Activated T-cell treated with anti-CD3 and anti-CD28 coated beads, Interleukin-2, amount 50 U/mL, for 4 hours (primary cell): ENCODE measurements at regions not wholly inside any gene's neighbourhood (a gene's known extent, or its start where the extent isn't known, plus 50 kb on each side); places are given as distances from the start of the nearest gene placed in this dataset.

ENCODE experiments used
- ATAC-seq, 2 donors: fragments of 200-7000 bp; cut with Tn5 transposase; one replicate each; pipeline ENCODE4 v1.10.0; 2021
- DNase-seq: peaks from one replicate; pipeline ENCODE4 v3.0.0-alpha.2; 2020
- H3K27me3 Mint-ChIP-seq: one replicate; pipeline ENCODE4 v1.8.0; 2021; ENCODE audit warnings: low read depth, mixed read lengths
- H3K36me3 Mint-ChIP-seq: one replicate; pipeline ENCODE4 v1.8.0; 2022; ENCODE audit warnings: mixed read lengths; ENCODE audit not compliant: insufficient read depth
- H3K4me1 Mint-ChIP-seq: one replicate; pipeline ENCODE4 v1.8.0; 2021; ENCODE audit warnings: low read depth, mixed read lengths
- H3K4me3 Mint-ChIP-seq: one replicate; pipeline ENCODE4 v1.8.0; 2021; ENCODE audit warnings: mild to moderate bottlenecking, moderate library complexity, mixed read lengths
- H3K9me3 Mint-ChIP-seq: one replicate; pipeline ENCODE4 v1.8.0; 2021; ENCODE audit warnings: mixed read lengths

DNA sequence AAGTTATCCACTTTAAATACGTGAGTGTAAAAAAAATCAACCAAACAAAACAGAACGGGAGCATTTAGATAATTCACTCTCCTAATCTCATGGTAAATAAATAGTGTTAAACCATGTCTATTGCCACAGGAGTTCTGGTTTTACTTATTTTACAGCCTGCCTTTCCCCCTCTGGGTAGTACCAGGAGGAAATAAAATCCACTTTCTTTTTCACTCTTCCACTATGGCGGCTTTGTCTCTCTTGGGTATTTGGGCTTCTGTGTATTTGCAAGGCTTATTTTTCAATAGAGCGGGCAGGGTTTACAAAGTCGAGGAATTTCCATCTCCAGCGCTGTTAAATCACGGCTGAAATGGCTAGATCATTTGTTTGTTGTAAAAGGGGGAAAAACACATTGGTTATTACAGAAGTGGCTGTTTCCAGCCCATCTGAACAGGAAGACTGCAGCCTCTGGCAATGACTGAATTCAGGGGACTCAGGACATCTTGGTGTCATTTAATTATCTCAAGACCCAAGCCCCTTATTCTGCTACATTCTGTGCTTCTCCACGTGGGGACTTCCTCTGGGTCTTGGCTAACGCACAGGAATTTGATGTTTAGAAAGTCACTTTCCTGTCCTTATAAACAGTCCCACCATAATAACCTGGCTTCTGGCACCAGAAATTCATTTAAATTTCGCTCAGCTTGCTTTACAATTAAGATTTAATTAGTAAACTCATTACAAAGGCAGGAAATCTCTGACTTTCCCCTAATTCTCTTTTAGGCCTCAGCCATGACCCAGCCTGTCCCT lies 323.9 kb downstream of the GATA3 start:
- DNase-seq: no peak
- Mint-ChIP-seq H3K4me1 (no peaks in the 10 kb centered on the region), H3K36me3 (no peaks in the 10 kb centered on the region), H3K27me3 (no peaks in the 10 kb centered on the region), H3K9me3 (no peaks in the 10 kb centered on the region), H3K4me3 (no peak overlapping the region)
- no peak for ATAC-seq

DNA sequence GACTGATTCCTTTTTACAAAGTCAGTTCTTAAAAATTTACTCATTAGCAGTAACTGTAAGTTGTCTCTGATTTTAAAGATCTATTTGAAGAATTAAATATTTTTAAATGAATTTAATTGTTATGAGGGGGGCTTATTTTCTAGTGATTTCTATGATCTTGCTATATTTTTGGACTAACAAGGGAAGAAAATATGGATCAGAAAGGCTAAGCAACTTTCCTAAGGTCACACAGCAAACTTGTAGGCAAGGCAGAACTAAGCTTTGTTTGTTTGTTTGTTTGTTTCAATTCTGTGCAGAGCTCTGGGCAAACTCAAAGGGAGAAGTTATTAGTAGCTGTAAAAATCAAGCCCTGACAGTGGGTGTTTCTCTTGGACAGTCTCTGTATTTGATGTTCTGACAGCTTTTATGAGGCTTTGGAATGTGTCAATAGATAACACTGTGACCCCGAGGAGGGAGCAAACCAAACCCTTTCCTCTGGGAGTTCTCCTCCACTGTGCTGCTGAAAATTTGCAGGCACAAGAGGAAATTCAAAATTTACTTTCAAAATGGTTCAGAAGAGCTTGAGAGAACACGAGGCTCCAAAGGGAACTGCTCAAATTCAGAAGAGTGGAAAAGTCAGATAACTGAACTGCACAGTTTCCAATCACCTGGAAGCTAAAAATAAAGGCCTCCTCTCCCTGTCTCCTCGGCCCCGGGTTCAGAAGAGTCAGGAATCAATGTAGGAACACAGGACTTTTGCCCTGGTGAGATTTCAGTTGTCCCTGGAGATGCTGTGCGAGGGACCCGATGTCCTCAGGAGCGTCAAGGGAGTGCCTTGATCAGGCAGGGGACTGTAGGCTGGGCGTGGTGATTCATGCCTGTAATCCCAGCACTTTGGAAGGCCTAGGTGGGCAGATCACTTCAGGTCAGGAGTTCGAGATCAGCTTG lies 325.7 kb downstream of the GATA3 start:
- Mint-ChIP-seq H3K4me3 (no peak overlapping the region), H3K9me3 (no peaks in the 10 kb centered on the region), H3K36me3 (no peaks in the 10 kb centered on the region), H3K4me1 (no peaks in the 10 kb centered on the region), H3K27me3 (no peaks in the 10 kb centered on the region)
- ATAC-seq: no peak
- no peak for DNase-seq

- H3K9me3 Mint-ChIP-seq: peaks cover 1% of the 10 kb centered on the region
- ATAC-seq (no peak), DNase-seq (no peak)
Measured at GRCh38 chr10:8380833-8381496, 326.5 kb downstream of the GATA3 start.

GRCh38 chr10:8386781-8387180 lies 332.3 kb downstream of the GATA3 start:
- H3K36me3 Mint-ChIP-seq: no peaks in the 10 kb centered on the region
- DNase-seq (no peak), ATAC-seq (no peak)
- no peaks in the 10 kb centered on the region for H3K27me3 Mint-ChIP-seq
- no peak overlapping the region for H3K4me3 Mint-ChIP-seq
- H3K4me1 Mint-ChIP-seq: peaks cover 2% of the 10 kb centered on the region
- peaks cover 5% of the 10 kb centered on the region for H3K9me3 Mint-ChIP-seq

More at GRCh38 chr10:8380833-8381496, 326.5 kb downstream of the GATA3 start:
- H3K36me3 Mint-ChIP-seq: no peaks in the 10 kb centered on the region
- H3K4me3 Mint-ChIP-seq: no peak overlapping the region
- no peaks in the 10 kb centered on the region for H3K4me1 Mint-ChIP-seq
- no peaks in the 10 kb centered on the region for H3K27me3 Mint-ChIP-seq

- no peak for DNase-seq
- Mint-ChIP-seq H3K4me1 (peaks cover 2% of the 10 kb centered on the region), H3K27me3 (no peaks in the 10 kb centered on the region), H3K9me3 (peaks cover 5% of the 10 kb centered on the region), H3K4me3 (no peak overlapping the region), H3K36me3 (no peaks in the 10 kb centered on the region)
- no peak for ATAC-seq
Measured at GRCh38 chr10:8389630-8390029, 335.1 kb downstream of the GATA3 start.

DNA sequence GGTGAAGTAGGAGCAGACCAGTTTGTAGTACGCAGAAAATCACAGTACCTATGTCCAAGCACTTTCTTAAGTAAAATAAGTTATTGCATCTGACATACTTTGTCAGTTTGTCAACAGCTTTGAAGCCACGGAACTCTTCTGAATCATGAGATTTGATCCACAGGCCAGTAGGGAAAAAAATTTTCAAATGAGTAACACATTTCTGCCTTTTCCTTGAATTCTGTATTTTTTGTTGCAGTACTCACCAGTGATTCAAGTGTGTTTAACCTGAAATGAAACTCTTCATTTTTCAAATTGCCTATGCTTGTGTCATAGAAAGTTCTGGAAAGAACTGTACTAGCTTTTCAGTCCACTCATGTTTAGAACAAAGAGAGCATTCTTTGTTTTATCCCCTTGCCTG lies 337.7 kb downstream of the GATA3 start:
- no peaks in the 10 kb centered on the region for H3K9me3 Mint-ChIP-seq
- H3K27me3 Mint-ChIP-seq: no peaks in the 10 kb centered on the region
- DNase-seq (no peak), ATAC-seq (no peak)
- peaks cover 13% of the 10 kb centered on the region for H3K4me1 Mint-ChIP-seq
- no peaks in the 10 kb centered on the region for H3K36me3 Mint-ChIP-seq
- H3K4me3 Mint-ChIP-seq: no peak overlapping the region

- H3K4me1 Mint-ChIP-seq: peaks cover 18% of the 10 kb centered on the region
- H3K27me3 Mint-ChIP-seq: no peaks in the 10 kb centered on the region
- H3K36me3 Mint-ChIP-seq: no peaks in the 10 kb centered on the region
- no peak overlapping the region for H3K4me3 Mint-ChIP-seq
- ATAC-seq: no peak
- no peak for DNase-seq
- H3K9me3 Mint-ChIP-seq: no peaks in the 10 kb centered on the region
Measured at GRCh38 chr10:8393531-8393930, 339.0 kb downstream of the GATA3 start.

DNA sequence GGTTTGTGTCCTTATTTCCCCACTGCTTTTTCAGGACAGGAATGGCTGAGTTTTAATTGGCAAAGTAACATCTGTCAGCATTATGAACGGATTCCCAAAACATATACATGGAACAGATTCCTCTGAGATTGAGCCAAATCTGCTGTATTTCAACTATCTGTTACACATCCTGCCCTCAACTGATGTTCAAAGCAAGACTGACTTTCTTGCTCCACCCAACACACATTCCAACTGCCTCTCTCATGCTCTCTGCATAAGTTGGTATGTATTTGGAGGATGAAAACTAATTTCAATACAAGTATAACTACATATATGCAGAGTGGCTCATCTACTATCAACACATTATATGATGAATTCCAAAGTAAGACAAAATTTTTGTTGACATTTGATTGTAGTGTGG lies 342.2 kb downstream of the GATA3 start:
- Mint-ChIP-seq H3K9me3 (no peaks in the 10 kb centered on the region), H3K4me1 (peaks cover 44% of the 10 kb centered on the region), H3K36me3 (no peaks in the 10 kb centered on the region), H3K27me3 (no peaks in the 10 kb centered on the region), H3K4me3 (no peak overlapping the region)
- no peak for DNase-seq
- no peak for ATAC-seq

GRCh38 chr10:8398771-8399170 lies 344.3 kb downstream of the GATA3 start:
- Mint-ChIP-seq H3K4me3 (no peak overlapping the region), H3K27me3 (no peaks in the 10 kb centered on the region), H3K36me3 (no peaks in the 10 kb centered on the region), H3K4me1 (peaks cover 64% of the 10 kb centered on the region), H3K9me3 (no peaks in the 10 kb centered on the region)
- no peak for ATAC-seq
- no peak for DNase-seq

- Mint-ChIP-seq H3K4me3 (no peak overlapping the region), H3K4me1 (peaks cover 76% of the 10 kb centered on the region), H3K36me3 (no peaks in the 10 kb centered on the region), H3K9me3 (no peaks in the 10 kb centered on the region), H3K27me3 (no peaks in the 10 kb centered on the region)
- ATAC-seq: no peak
- DNase-seq: no peak
Measured at GRCh38 chr10:8400151-8400550, 345.7 kb downstream of the GATA3 start.

DNA sequence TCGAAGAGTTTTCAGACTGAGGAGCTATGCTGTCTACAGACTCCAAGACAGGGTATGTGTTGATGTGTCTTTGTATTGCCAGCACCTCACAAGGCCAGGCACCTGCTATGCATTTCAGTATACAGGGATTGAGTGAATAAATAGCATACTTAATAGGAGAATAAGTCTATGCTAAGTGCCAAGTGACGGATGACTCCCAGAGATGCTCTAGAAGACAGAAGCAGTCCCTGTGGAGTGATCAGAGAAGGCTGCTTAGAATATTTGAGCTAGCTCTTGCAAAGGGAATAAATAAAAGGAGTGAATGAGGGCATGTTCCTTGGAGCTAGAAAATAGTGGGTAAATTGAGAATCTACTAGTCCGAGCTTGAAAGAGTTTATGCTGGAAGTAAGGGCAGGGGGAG lies 346.4 kb downstream of the GATA3 start:
- Mint-ChIP-seq H3K4me1 (peaks cover 79% of the 10 kb centered on the region), H3K36me3 (no peaks in the 10 kb centered on the region), H3K9me3 (no peaks in the 10 kb centered on the region), H3K4me3 (no peak overlapping the region), H3K27me3 (no peaks in the 10 kb centered on the region)
- ATAC-seq (no peak), DNase-seq (no peak)

DNA sequence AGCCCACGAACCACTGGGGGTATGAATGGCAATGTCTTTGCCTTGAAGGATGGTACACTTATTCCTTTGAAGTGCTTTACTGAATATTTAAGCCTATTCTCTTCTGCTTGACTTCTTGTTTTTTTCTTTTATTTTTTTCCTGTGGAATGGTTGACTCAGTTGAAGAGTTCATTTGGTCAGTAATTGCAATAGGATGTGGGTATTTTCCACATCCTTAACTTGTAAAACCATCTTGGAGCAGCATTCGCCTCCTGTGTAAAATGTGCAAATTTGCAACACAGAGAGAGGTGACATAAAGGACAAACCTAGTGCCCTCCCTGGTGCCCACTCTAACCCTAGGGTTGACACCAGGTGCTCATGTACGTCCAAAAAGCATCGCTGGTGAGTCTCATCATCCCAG lies 347.0 kb downstream of the GATA3 start:
- no peaks in the 10 kb centered on the region for H3K9me3 Mint-ChIP-seq
- H3K4me3 Mint-ChIP-seq: no peak overlapping the region
- peaks cover 82% of the 10 kb centered on the region for H3K4me1 Mint-ChIP-seq
- H3K27me3 Mint-ChIP-seq: no peaks in the 10 kb centered on the region
- ATAC-seq (no peak), DNase-seq (no peak)
- no peaks in the 10 kb centered on the region for H3K36me3 Mint-ChIP-seq

DNA sequence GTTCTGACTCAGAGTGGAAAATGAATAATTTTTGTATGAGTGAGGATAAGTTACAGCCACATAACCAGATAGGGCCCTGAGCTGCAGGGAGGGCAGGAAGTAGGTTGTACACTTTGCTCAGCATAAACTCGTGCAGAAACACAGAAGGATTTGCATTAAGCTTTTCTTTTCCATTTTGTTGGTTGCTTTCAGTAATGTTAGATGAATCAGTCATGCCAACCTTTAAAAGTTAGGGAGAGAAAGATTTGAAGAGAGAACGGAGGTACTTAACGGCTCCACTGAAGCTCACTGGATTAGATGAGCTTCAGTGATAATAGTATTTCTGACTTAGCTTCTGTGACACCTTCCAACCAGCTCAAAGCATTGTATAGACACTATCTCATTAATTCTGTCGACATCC lies 348.1 kb downstream of the GATA3 start:
- Mint-ChIP-seq H3K9me3 (no peaks in the 10 kb centered on the region), H3K4me1 (peaks cover 87% of the 10 kb centered on the region), H3K36me3 (no peaks in the 10 kb centered on the region), H3K4me3 (peak overlapping the region; percentile 44), H3K27me3 (no peaks in the 10 kb centered on the region)
- peak; percentile 94 to 97 for ATAC-seq
- peak; percentile 23 for DNase-seq

DNA sequence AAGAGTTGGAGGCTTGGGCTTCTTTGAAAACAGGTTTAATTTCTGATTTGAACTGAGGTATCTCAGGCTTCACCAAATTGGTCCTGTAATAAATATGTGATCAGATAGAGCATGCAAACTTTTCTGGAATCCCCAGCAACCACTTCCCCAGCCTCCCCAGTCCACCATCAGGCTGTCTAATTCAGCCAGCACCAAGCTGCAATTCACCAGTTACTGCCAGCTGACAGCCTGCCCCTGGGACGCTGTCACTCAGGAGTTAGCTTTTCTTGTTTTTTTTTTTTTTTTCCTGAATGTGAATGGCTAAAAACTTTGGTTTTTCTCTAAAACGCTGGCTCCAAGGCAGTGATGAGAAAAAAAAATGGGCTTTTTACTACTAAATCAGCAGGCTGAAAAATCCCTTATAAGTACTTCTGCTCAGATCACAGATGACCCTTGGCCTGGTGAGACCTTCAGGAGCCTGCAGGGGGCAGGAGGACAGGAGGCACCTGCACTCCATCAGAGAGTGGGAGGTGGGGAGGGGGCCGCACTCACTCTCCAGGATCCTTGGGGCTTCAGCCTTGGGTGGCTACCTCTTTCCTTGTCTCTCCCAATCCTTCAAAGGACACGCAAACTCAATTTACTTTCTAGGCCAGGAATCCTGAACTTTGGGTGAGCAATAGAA lies 349.4 kb downstream of the GATA3 start:
- Mint-ChIP-seq H3K4me3 (peak overlapping the region; percentile 58), H3K27me3 (no peaks in the 10 kb centered on the region), H3K4me1 (peaks cover 83% of the 10 kb centered on the region), H3K36me3 (no peaks in the 10 kb centered on the region), H3K9me3 (no peaks in the 10 kb centered on the region)
- DNase-seq: no peak
- no peak for ATAC-seq
